ENCODE measurements at regions not wholly inside any gene's neighbourhood (a gene's known extent, or its start where the extent isn't known, plus 50 kb on each side); places are given as distances from the start of the nearest gene placed in this dataset.

- no peaks in the 10 kb centered on the region for H3K36me3 ChIP-seq
- no peak overlapping the region for H3K27ac ChIP-seq
- no peaks in the 10 kb centered on the region for H3K9me3 ChIP-seq (ENCODE audit: severe bottlenecking)
- H3K4me3 ChIP-seq (ENCODE audit: low read depth, low read length) = no peak overlapping the region
- TF ChIP-seq CTCF (IDR thresholded peaks at IDR 0.05; ENCODE audit: low read depth, low read length) = no peak
- H3K27me3 ChIP-seq (ENCODE audit: insufficient read depth, low read depth, severe bottlenecking) = no peaks in the 10 kb centered on the region
- no peak for DNase-seq
These were observed 60.7 kb upstream of the NIPBL start for GRCh38 chr5:36815871-36816270.

- TF ChIP-seq CTCF (IDR thresholded peaks at IDR 0.05; ENCODE audit: low read depth, low read length) = no peak
- no peak for DNase-seq
- Histone ChIP-seq H3K36me3 (no peaks in the 10 kb centered on the region), H3K4me3 (ENCODE audit: low read depth, low read length) (no peak overlapping the region), H3K27me3 (ENCODE audit: insufficient read depth, low read depth, severe bottlenecking) (no peaks in the 10 kb centered on the region), H3K27ac (no peak overlapping the region), H3K9me3 (ENCODE audit: severe bottlenecking) (no peaks in the 10 kb centered on the region)
These were observed 55.7 kb upstream of the NIPBL start for GRCh38 chr5:36820900-36821299.

- Histone ChIP-seq H3K4me3 (ENCODE audit: low read depth, low read length) (no peak overlapping the region), H3K27ac (no peak overlapping the region), H3K27me3 (ENCODE audit: insufficient read depth, low read depth, severe bottlenecking) (no peaks in the 10 kb centered on the region), H3K36me3 (no peaks in the 10 kb centered on the region), H3K9me3 (ENCODE audit: severe bottlenecking) (no peaks in the 10 kb centered on the region)
- TF ChIP-seq CTCF (IDR thresholded peaks at IDR 0.05; ENCODE audit: low read depth, low read length) = no peak
- DNase-seq = no peak
These were observed 49.9 kb upstream of the NIPBL start for GRCh38 chr5:36826694-36827093.

Data from WERI-Rb-1 (cell line).